ENCODE measurements at regions not wholly inside any gene's neighbourhood (a gene's known extent, or its start where the extent isn't known, plus 50 kb on each side); places are given as distances from the start of the nearest gene placed in this dataset.

- no peak for TF ChIP-seq CTCF (IDR thresholded peaks at IDR 0.05; ENCODE audit: poor library complexity)
- no peak for TF ChIP-seq EZH2 (IDR thresholded peaks at IDR 0.05; ENCODE audit: borderline replicate concordance)
- TF ChIP-seq EZH2phosphoT487 (IDR thresholded peaks at IDR 0.05; ENCODE audit: low read depth, severe bottlenecking, unreplicated experiment): no peak
These were observed 209.2 kb upstream of the PPP2R2D start for GRCh38 chr10:131691481-131692090.
